CD4-positive, alpha-beta T cell (primary cell): ENCODE measurements at regions not wholly inside any gene's neighbourhood (a gene's known extent, or its start where the extent isn't known, plus 50 kb on each side); places are given as distances from the start of the nearest gene placed in this dataset.

Experiments used
- ATAC-seq: fragments of 200-7000 bp; cut with Tn5 transposase; one replicate; pipeline ENCODE4 v1.10.0; 2022; ENCODE audit warnings: mild to moderate bottlenecking; ENCODE audit not compliant: poor library complexity
- CTCF ChIA-PET: fragments of 350-600 bp; sonication (Branson Sonifier 250); formaldehyde crosslinking; loops from one replicate; lab custom pipeline; 2021; ENCODE audit warnings: antibody characterized with exemption, inconsistent platforms; lab: Charles Lee
- POLR2A ChIA-PET: fragments of 350-600 bp; sonication (Branson Sonifier 250); formaldehyde crosslinking; loops from one replicate; lab custom pipeline; 2021; ENCODE audit warnings: antibody characterized with exemption, inconsistent platforms; lab: Charles Lee
- DNase-seq, 14 experiments: peaks; one replicate each; pipeline ENCODE4 v3.0.0-alpha.2; 2013 to 2020; ENCODE audit warnings: mixed read lengths in 2 of 14
- H3K27ac ChIP-seq, 2 donors: one replicate each; pipeline versions ENCODE4 v1.5.1 to v1.7.0; 2013; ENCODE audit warnings: low read length in 2 of 2, low read depth in 1 of 2, mild to moderate bottlenecking in 1 of 2
- H3K27me3 ChIP-seq, 2 experiments: 1 replicate in 1 of 2; 2 replicates in 1 of 2; pipeline versions ENCODE4 v1.6.1 to v1.7.0; 2013; ENCODE audit warnings: low read length in 2 of 2, control low read depth in 1 of 2, mild to moderate bottlenecking in 1 of 2, moderate library complexity in 1 of 2; ENCODE audit not compliant: insufficient read depth in 2 of 2, control insufficient read depth in 1 of 2
- H3K36me3 ChIP-seq: one replicate; pipeline ENCODE4 v1.6.1; 2013; ENCODE audit warnings: low read length, control low read depth; ENCODE audit not compliant: insufficient read depth
- H3K4me1 ChIP-seq: one replicate; pipeline ENCODE4 v1.6.1; 2013; ENCODE audit warnings: low read length, control low read depth; ENCODE audit not compliant: insufficient read depth
- H3K4me3 ChIP-seq: one replicate; pipeline ENCODE4 v1.5.1; 2013; ENCODE audit warnings: mild to moderate bottlenecking, low read length, moderate library complexity
- H3K9me3 ChIP-seq, 2 experiments: 1 replicate in 1 of 2; 2 replicates in 1 of 2; pipeline versions ENCODE4 v1.6.1 to v1.7.0; 2013; ENCODE audit warnings: low read length in 2 of 2, mild to moderate bottlenecking in 2 of 2, control low read depth in 1 of 2, moderate library complexity in 1 of 2; ENCODE audit not compliant: control insufficient read depth in 1 of 2, insufficient read depth in 1 of 2
- H3K27ac Mint-ChIP-seq: one replicate; pipeline ENCODE4 v1.8.0; 2020; ENCODE audit warnings: mixed read lengths
- H3K27me3 Mint-ChIP-seq: one replicate; pipeline ENCODE4 v1.8.0; 2021; ENCODE audit warnings: mixed read lengths
- H3K36me3 Mint-ChIP-seq: one replicate; pipeline ENCODE4 v1.8.0; 2021; ENCODE audit warnings: low read depth, mixed read lengths
- H3K4me1 Mint-ChIP-seq: one replicate; pipeline ENCODE4 v1.8.0; 2021; ENCODE audit warnings: low read depth, mixed read lengths
- H3K4me3 Mint-ChIP-seq: one replicate; pipeline ENCODE4 v1.8.0; 2020; ENCODE audit warnings: mild to moderate bottlenecking, mixed read lengths
- H3K9me3 Mint-ChIP-seq: one replicate; pipeline ENCODE4 v1.8.0; 2020; ENCODE audit warnings: mixed read lengths
- CTCF ChIP-seq: fragments of 200-600 bp; IDR thresholded peaks from one replicate; pipeline ENCODE4 v1.8.0; 2022; ENCODE audit warnings: antibody characterized with exemption, mild to moderate bottlenecking
- intact Hi-C, 2 experiments: fragments of 100-400 bp; cut with DNase I in 1 of 2; cut with micrococcal nuclease in 1 of 2; formaldehyde crosslinking; loops; one replicate each; pipeline versions ENCODE4 v1.15.1 to v1.9.0; 2023 to 2025; cut with DNase I, micrococcal nuclease

- peaks cover 6% of the 10 kb centered on the region for H3K9me3 Mint-ChIP-seq
- no peak overlapping the region for H3K27ac ChIP-seq
- no peak overlapping the region for H3K27ac Mint-ChIP-seq
- no peaks in the 10 kb centered on the region for H3K27me3 ChIP-seq
- H3K27me3 Mint-ChIP-seq, result no peaks in the 10 kb centered on the region
- H3K4me1 ChIP-seq, result no peaks in the 10 kb centered on the region
- ChIA-PET POLR2A (no interaction called here), CTCF (no interaction called here)
- no peak for TF ChIP-seq CTCF
- no peak overlapping the region for H3K4me3 Mint-ChIP-seq
- H3K4me1 Mint-ChIP-seq, result no peaks in the 10 kb centered on the region
- no peaks in the 10 kb centered on the region for H3K9me3 ChIP-seq
- no peaks in the 10 kb centered on the region for H3K36me3 Mint-ChIP-seq
- ATAC-seq (no peak), DNase-seq (no peak)
- no peak overlapping the region for H3K4me3 ChIP-seq
- intact Hi-C loops, result no loop called here
- no peaks in the 10 kb centered on the region for H3K36me3 ChIP-seq
Measured at GRCh38 chr15:53130943-53131342, 340.8 kb upstream of the ONECUT1 start.

GRCh38 chr15:53129121-53129904, 339.2 kb upstream of the ONECUT1 start:
- no peak for DNase-seq
- TF ChIP-seq CTCF, result no peak
- Mint-ChIP-seq H3K4me3 (no peak overlapping the region), H3K4me1 (no peaks in the 10 kb centered on the region), H3K27me3 (no peaks in the 10 kb centered on the region), H3K9me3 (no peaks in the 10 kb centered on the region), H3K36me3 (no peaks in the 10 kb centered on the region), H3K27ac (no peak overlapping the region)
- POLR2A ChIA-PET, result no interaction called here
- H3K36me3 ChIP-seq, result no peaks in the 10 kb centered on the region
- intact Hi-C loops, result no loop called here
- no peak for ATAC-seq
- H3K27ac ChIP-seq, result no peak overlapping the region
- no peaks in the 10 kb centered on the region for H3K9me3 ChIP-seq
- no peaks in the 10 kb centered on the region for H3K27me3 ChIP-seq
- H3K4me3 ChIP-seq, result no peak overlapping the region
- H3K4me1 ChIP-seq, result no peaks in the 10 kb centered on the region
- CTCF ChIA-PET, result no interaction called here

GRCh38 chr15:53128652-53129051, 338.5 kb upstream of the ONECUT1 start:
- no peaks in the 10 kb centered on the region for H3K4me1 Mint-ChIP-seq
- Histone ChIP-seq H3K4me3 (no peak overlapping the region), H3K27me3 (no peaks in the 10 kb centered on the region), H3K36me3 (no peaks in the 10 kb centered on the region), H3K27ac (no peak overlapping the region), H3K4me1 (no peaks in the 10 kb centered on the region), H3K9me3 (no peaks in the 10 kb centered on the region)
- ChIA-PET CTCF (no interaction called here), POLR2A (no interaction called here)
- ATAC-seq (no peak), DNase-seq (no peak)
- H3K36me3 Mint-ChIP-seq, result no peaks in the 10 kb centered on the region
- no peak overlapping the region for H3K27ac Mint-ChIP-seq
- intact Hi-C loops, result no loop called here
- no peaks in the 10 kb centered on the region for H3K27me3 Mint-ChIP-seq
- H3K9me3 Mint-ChIP-seq, result no peaks in the 10 kb centered on the region
- H3K4me3 Mint-ChIP-seq, result no peak overlapping the region
- TF ChIP-seq CTCF, result no peak
